Epithelial cell of esophagus (primary cell): ENCODE measurements at regions not wholly inside any gene's neighbourhood (a gene's known extent, or its start where the extent isn't known, plus 50 kb on each side); places are given as distances from the start of the nearest gene placed in this dataset.
A peak's percentile ranks its signal among the peaks of the same experiment; 100 is the strongest.

Experiments
- DNase-seq: peaks from one replicate; pipeline ENCODE4 v3.0.0; 2010; ENCODE audit warnings: low read depth
- H3K4me3 ChIP-seq: 2 replicates; pipeline ENCODE4 v1.5.1; 2011; ENCODE audit warnings: mild to moderate bottlenecking, low read length, control low read depth
- CTCF ChIP-seq: IDR thresholded peaks from 2 replicates; pipeline ENCODE4 v1.5.1; 2011; ENCODE audit warnings: low read depth, mild to moderate bottlenecking, low read length, control low read depth, inconsistent platforms; ENCODE audit not compliant: insufficient read depth; ENCODE audit errors: missing control alignments

DNA sequence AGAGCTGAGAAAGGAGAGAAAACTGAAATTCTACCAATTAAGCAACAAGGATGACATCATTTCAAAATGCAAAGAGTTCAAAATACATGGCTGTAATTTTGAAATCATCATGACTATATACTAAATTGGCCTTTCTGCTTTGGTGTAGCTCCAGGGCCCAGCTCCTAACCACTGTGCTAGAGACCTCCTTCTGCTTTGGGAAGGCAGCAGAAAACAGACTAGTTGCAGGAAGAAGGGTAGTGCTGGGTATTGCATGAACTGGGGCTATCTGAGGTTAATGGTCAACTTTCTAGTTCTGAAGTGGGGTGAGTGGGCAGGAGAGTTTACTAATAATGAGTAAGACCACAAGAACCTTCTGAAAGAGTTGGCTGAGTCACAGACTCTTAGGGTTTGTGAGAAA lies 66.2 kb downstream of the PTGER2 start:
- DNase-seq = peak; percentile 58
- TF ChIP-seq CTCF = no peak

More for the DNA sequence above, 66.2 kb downstream of the PTGER2 start:
- no peak overlapping the region for H3K4me3 ChIP-seq
